GM19467 (cell line): ENCODE measurements at regions not wholly inside any gene's neighbourhood (a gene's known extent, or its start where the extent isn't known, plus 50 kb on each side); places are given as distances from the start of the nearest gene placed in this dataset.

Experiments
- ATAC-seq: cut with Tn5 transposase; IDR thresholded peaks from one replicate; pipeline ENCODE4 v1.9.1; 2021; ENCODE audit warnings: mild to moderate bottlenecking, moderate library complexity; ENCODE audit not compliant: unreplicated experiment

GRCh38 chr4:153137159-153137558, 67.1 kb upstream of the TRIM2 start:
- no peak for ATAC-seq

DNA sequence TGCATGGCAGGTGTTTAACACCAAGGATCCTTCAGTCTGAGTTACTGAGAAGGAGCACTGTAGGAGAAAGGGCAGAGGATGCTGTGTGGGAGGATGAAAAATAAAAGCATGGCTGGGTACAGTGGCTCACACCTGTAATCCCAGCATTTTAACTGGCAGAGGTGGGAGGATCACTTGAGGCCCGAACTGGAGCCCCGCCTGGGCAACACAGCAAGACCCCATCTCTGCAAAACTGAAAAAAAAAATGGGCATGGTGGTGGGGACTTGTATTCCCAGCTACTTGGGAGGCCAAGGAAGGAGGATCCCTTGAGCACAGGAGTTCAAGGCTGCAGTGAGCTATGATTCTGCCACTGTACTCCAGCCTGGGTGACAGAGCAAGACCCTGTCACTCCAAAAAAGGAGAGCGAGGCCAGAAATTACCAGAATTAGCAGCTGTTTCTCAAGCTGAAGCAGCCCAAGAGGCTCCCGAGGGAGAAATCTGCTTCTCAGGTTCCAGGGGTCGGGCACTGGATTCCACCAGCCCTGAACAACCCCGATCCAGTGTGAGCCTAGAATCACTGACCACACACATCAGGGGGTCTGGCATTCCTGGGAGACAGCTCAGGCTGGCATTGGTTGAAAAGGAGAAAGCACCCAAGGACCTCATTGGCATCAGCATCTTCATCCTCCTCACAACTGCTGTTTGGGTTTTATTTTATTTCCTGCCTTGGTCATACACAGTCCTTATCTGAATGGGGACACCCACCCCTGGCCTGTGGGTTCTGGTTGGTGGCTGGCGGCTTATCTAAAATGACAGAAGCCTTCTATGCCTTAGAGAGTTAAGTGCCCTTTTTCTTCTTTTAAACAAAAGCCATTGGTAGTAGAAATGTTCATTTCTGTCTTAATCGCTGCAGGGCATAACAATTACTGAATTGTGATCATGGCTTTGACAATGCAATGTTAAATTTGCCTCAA, 66.3 kb upstream of the TRIM2 start:
- no peak for ATAC-seq

DNA sequence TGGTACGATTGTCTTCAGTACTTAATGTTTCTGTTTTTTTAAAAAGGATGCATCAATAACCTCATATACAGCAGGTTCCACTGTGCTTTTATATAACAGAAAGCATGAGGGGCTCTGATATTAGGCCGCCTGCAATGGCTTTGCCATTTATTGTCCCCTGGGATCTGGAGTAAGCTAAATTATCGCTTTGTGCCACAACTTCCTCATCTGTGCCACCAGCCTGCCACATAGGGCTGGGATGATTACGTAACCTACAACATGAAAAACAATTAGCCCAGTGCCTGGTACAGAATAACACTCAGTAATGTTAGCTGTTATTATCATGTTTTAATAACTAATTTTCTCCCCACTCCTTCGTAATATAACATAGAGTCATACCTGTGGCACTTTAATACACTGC, 65.5 kb upstream of the TRIM2 start:
- ATAC-seq: no peak

GRCh38 chr4:153140294-153140693, 63.9 kb upstream of the TRIM2 start:
- no peak for ATAC-seq

- ATAC-seq: no peak
Measured at GRCh38 chr4:153141238-153141637, 63.0 kb upstream of the TRIM2 start.

GRCh38 chr4:153142700-153143438, 61.4 kb upstream of the TRIM2 start:
- no peak for ATAC-seq

DNA sequence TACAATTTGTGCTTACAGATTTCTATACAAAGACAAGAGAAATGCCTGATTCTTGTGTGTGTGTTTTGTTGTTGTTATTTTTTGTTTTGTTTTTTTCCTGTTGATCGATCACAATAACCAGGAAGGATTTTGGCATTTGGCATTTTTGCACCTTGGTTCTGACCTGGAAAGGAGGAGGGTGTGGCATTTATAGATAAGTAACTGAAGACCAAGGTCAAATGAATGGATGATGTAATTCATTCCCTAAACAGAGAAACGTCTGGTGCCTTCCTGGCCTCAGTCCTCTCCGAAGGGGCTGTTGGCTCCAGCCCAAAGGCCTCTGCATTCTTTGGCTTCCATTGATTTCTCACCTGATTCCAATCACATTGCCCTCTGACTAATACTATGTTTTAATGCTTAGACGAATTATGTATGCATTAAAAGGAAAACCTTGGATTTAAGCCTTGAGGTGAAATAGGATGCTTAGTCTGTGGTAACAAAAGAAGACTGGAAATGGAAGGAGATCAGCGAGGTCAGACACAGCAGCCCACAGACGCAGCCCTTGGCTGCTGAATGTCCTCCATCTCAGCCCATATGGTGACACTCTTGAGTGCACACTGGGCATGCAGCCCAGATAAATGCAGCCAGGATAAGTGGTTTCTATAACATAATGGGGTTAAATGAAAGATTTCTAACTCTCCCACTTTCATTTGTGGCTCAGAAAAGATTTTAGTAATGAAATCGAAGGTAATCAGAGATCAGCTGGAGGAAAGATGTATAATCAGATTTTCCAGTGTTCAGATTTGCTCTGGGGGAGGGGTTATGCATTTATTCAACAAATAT, 60.5 kb upstream of the TRIM2 start:
- ATAC-seq: no peak

DNA sequence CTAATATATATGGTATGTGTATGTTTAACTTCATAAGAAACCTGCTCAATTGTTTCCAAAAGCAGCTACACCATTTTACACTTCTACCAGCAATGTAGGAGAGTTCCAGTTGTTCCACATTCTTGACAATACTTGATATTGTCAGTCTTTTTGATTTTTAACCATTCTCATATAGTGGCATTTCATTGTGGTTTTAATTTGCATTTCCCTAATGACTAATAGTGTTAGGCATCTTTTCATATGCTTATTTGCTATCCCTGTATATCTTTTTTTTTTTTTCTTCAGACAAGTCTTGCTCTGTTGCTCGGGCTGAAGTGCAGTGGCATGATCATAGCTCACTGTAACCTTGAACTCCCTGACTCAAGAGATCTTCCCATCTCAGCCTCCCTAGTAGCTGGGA, 58.2 kb upstream of the TRIM2 start:
- no peak for ATAC-seq

- ATAC-seq: no peak
Measured at GRCh38 chr4:153146961-153147360, 57.3 kb upstream of the TRIM2 start.

GRCh38 chr4:153148791-153149190, 55.5 kb upstream of the TRIM2 start:
- ATAC-seq: no peak

DNA sequence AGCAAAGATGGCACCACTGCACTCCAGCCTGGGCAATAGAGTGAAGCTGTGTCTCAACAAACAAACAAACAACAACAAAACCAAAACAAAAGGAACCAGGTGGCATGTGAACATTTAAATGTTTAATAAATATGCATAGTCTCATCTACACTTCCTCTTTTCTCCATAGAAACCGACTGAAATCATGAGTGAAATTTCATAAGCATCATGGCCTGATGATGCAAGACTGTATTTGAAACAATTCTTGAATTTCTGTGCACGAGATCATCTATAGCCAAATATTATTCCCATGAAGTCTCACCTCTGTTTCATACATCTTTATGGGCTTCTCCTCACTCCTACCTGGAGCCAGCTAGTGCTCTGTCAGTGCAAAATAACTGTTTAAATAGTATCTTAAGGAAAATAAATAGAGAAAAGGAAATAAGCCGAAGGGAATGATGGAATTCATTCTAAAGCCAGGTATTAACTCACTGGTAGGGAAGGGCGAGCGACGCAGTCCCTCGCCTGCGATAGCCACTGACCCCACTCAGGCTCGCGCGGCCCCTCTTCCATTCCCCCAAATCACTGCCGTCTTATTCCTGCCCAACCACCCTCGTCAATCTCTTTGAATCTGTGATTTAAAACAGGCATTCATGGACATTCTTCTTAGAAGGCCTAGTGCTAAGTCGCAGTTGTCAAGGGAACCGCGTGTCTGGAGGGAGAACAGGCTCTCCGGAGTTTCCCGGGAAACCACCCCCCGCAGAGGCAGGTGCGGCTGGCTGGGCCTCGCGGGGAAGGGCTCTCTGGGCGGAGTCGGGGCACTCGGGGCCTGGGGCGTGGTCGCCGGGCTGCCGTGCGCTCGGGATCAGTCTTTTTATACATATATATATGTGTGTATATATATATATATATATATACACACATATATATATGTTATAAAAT, 52.4 kb upstream of the TRIM2 start:
- no peak for ATAC-seq

- peak; percentile 17 for ATAC-seq
Measured at GRCh38 chr4:153152501-153153338, 51.5 kb upstream of the TRIM2 start.

DNA sequence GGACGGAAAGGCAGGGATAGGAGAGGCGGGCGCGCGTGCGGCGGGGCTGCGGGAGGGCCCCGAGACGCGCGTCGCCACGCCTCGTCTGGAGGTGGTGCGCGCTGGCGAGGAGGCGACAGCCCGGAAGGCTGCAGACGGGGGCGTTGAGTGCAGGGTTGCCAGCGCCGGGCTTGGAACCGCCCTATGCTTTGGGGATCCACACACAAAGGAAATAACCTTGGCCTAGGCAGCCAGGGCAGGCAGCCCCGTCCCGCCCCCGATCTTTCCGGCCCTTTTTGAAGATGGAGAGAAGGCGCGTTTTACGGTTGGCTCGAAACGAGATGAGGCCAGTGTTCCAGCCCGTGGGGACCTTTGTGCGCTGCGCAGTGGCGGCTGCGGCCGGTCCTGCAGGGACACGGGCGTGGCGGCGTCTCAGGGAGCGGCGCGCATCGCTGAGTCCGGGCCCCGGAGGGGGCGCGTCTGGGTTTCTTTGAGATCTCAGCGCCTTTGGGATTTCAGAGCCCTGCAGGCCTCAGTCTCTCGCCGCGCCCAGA, 50.8 kb upstream of the TRIM2 start:
- peak; percentile 58 for ATAC-seq

GRCh38 chr4:153154007-153154975, 50.0 kb upstream of the TRIM2 start:
- no peak for ATAC-seq
